Breast epithelium (tissue), 3 donors: ENCODE measurements at regions not wholly inside any gene's neighbourhood (a gene's known extent, or its start where the extent isn't known, plus 50 kb on each side); places are given as distances from the start of the nearest gene placed in this dataset.

Source experiments
- CTCF ChIP-seq, 3 donors: fragments of 450-650 bp; IDR thresholded peaks; one replicate each; pipeline ENCODE4 v1.5.1; 2016 to 2017; ENCODE audit warnings: antibody characterized with exemption in 3 of 3, mild to moderate bottlenecking in 3 of 3, moderate library complexity in 3 of 3
- POLR2A ChIP-seq: fragments of 450-650 bp; IDR thresholded peaks from one replicate; pipeline ENCODE4 v1.6.1; 2016; ENCODE audit warnings: antibody characterized with exemption, mild to moderate bottlenecking, moderate library complexity

DNA sequence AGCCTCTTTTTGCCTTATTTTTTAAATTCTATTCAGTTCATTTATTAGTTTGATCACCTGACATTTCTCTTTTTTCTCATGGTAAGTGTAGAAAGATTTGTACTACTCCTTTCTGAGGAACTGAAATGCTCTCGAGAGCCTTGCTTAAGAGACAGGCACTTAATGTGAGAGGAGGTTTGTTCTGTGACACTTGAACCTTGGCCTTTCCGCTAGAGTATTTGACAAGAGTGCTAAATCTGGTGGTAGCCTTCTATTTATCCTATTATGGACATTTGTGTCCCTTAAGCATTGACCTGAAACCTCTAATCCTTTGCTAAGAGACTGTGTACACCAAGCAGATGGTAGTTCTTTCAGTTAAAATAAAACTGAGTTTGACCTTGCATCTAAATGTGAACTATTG lies 805.0 kb upstream of the PTPRD start:
- TF ChIP-seq POLR2A: no peak
- no peak for TF ChIP-seq CTCF (IDR thresholded peaks at IDR 0.05)
